GM19351 (cell line): ENCODE measurements at regions not wholly inside any gene's neighbourhood (a gene's known extent, or its start where the extent isn't known, plus 50 kb on each side); places are given as distances from the start of the nearest gene placed in this dataset.
"Not testable (repeated sequence)": the region's sequence is repeated elsewhere in the genome, so short reads cannot be mapped to it uniquely, and the experiment has no call there.

ENCODE experiments used
- ATAC-seq: cut with Tn5 transposase; IDR thresholded peaks from one replicate; pipeline ENCODE4 v1.9.1; 2021; ENCODE audit warnings: mild to moderate bottlenecking, moderate library complexity; ENCODE audit not compliant: unreplicated experiment

DNA sequence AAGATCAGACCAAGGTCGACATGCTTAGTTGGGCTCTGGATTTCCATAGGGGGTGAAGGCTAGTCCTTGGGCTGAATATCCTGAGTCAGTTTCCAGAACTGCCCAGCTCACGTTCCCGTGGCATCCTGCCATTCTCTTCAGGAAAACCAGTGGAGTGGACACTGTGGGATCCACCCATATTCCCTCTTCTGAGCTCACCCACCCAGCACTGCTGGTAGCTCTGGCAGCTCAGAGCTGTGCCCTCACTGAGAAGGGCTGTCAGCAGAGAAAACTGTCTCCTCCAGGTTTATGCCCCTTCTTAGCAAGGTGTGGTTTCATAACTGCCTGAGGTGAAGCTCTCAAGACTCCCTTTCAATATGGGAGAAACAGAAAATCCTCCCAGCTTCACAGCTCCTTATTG is 111.7 kb downstream of the GGTLC2 start:
- no peak for ATAC-seq

DNA sequence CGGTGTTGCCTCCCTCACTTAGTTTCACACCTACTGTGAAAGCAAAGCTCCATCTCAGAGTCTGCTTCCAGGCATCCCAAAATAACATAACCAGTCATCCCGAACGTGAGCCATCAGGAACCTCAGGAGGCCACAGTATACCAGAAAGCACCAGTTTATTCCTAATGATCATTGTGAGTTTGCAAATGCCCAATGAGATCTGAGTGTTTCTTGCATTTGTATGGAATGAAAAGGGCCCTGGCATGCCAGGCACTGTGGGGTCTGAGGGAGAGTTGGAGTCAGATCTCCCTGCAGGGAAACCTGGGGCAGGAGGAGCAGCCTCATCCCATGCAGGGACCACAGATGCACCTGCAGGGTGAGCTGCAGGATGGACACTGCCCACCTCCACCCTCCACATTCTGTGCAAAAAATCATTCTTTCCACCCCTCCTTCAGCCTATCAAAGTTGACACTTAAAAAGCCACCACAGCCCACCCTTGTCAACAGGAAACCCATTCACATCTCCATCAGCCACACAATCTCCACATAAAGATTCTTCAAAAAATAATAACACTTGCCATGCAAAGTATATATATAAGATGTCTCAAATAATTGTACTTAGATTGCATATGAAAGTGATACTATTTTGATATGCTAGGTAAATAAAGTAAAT is 112.3 kb downstream of the GGTLC2 start:
- not testable (repeated sequence) for ATAC-seq

DNA sequence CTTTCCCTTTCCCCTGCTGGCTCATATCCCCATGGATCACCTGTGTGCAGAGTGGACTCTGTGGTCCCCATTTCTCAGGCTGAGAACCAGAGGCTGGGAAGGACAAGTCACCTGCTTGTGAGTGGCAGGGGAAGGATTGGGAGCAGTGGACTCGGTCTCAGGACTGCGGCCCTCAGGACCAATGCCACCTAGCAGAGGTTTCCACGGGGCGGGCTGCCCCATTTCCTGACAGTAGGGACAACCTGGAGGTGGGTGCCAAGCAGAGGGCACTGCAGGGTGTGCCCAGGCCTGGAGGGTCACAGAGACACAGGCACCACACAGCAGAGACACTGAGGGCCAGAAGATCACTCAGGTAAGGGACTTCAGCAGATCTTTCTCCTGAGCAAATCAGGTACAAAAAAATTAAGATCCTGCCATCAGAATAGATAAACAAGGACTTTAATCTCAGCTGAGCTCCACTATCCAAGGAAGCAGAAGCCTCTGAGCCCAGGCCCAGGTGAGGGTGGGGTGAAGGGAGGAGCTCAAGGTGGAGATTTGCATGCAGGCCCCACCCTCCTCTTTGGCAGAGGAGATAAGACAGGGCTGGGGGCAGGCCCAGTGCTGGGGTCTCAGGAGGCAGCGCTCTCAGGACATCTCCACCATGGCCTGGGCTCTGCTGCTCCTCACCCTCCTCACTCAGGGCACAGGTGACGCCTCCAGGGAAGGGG is 113.8 kb downstream of the GGTLC2 start:
- ATAC-seq: not testable (repeated sequence)

DNA sequence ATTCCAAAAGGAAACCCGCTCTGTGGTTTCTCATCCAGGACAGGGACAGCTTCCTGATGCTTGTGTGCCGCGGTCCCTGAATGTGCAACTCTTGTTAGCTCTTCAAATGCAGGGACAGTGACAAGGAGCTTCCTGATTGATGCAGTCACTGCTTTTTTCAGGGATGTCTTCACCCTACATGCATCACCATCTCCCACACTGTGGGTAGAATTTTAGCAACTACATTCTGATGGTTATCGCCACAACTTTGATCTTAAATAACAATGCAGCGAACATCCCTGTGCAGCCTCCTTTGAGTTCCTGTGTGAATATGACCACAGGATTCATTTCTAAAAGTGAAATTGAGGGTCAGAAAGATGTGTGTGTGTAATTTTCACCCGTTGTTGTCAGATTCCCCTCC is 115.0 kb downstream of the GGTLC2 start:
- ATAC-seq: no peak

DNA sequence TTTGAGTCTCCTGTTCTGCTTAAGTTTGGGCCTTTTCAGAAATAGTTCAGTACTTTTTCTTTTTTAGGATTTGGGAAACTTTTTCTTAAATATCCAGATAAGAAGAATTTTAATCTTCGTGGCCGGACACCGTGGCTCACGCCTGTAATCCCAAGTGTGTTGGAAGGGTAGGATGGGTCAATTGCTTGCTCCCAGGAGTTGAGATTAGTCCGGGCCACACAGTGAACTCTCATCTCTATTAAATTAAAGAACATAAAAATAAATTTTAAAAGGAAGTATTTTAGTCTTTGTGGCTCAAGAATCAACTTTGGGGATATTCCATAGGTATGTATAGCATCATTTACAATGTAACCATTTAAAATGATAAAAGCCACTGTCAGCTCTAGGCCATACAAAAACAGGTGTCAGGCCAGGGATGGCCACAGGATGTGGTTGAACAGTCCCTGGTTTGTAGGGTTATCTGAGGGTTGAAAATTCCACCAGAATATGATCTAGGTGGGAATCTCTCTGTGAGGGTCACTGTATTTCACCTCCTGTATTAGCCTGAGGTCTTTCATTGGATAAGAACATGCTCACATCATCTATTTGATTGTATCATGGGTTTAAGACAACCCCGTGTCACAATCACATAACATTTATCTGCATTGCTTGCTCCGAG is 115.6 kb downstream of the GGTLC2 start:
- no peak for ATAC-seq

DNA sequence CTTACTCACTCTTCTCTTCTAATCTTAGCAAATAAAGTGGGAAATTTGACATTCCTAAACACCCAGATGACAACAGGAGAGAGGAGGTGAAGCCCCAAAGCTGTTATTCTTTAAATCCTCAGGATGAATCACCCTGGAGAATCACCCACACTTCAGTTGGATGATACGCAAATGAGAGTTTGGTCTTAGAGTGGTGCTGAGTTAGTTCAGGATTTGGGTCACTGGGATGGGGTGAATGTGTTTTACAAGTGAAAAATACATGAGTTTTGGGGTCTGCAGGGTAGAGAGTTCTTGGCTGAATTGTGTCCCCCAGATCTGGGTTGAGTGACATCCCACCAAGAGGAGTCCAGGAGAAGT is 117.2 kb downstream of the GGTLC2 start:
- no peak for ATAC-seq

DNA sequence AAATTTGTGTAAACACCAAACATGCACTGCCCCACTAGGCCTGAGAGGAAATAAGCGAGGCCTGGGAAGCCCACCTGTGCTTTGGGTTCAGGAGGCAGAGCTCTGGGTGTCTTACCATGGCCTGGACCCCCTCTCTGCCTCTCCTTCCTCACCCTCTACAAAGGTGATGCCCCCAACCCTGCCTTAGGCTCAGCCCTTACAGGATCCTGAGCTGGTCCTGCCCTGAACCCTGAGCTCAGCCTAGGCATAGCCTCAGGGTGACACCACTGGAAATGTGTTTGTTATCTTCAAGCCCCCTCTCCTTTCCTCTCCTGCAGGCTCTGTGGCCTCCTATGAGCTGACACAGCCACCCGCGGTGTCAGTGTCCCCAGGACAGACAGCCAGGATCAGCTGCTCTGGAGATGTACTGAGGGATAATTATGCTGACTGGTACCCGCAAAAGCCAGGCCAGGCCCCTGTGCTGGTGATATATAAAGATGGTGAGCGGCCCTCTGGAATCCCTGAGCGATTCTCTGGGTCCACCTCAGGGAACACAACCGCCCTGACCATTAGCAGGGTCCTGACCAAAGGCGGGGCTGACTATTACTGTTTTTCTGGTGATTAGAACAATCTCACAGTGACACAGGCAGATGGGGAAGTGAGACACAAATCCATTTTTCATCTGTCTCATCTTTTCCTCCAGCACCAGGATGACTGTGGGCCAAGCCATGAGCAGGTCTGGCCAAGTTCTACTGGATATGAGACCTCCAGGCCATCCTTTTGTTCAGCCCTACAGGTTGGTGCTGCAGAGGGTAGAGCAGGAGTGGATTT is 117.8 kb downstream of the GGTLC2 start:
- ATAC-seq: no peak

DNA sequence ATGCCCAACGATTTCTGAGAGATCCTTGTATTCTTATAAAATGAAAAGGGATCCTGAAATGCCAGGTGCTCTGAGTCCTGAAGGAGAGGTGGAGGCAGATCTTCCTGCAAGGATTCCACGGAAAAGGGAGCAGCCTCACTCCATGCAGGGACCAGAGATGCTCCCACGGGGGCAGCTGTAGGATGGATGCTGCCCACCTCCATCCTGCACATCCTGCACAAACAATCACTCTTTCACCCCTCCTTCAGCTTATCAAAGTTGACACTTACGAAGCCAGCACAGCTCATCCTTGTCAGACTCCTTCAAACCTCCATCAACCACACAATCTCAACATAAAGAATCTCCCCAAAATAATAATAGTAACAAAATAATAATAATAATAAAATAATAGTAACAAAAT is 119.1 kb downstream of the GGTLC2 start:
- no peak for ATAC-seq

DNA sequence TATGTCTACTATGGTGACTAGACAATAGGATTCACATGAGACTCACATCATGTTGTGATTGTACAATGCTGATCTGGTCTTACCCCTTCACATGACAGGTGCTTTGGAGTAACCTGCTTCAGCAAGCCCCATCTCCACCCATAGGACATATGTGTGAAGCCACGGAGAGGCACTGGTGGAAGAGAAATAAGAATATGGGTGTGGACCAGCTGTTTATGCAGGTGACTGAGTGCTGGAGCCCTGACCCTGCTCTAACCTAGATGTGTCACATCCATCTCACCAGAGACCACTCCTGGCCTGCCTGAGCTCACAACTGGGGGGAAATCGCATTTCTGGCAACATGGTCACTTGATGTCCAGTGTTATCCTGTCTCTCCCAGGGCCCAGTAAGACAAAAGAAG is 119.7 kb downstream of the GGTLC2 start:
- no peak for ATAC-seq

DNA sequence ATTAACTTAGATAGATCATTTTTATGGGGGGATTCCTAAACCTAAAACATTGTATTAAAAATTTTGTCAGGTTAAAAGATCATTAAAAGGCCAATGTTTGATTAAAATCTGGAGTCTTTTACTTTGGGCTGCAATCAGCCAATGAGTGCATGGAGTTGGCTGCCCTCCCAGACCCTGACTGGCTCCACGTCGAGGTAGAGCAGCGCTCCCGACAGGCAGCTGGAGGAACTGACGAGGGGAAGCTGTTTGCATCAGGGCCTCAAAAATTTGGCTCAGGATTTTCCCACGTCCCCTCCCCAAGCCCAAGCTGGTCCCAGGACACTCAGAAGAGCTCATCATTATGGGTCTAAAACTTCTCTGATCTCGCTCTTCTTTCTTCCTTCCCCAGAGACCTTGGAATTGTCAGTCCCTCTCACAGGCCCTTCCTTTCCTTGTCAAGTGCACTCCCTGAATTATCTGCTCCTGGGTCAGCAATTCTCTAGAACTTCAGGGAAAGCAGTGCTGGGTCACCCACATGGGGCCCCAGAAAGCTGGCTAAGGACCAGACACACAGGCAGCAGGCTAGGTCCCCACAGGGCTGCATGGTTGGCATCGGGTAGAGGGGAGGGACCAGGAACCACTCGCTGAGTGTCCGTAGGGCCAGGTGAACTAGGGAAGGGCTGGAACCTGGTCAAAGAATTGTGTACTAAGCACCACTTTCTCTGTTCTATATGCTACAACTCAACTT is 119.6 kb upstream of the IGLL5 start:
- ATAC-seq: no peak

DNA sequence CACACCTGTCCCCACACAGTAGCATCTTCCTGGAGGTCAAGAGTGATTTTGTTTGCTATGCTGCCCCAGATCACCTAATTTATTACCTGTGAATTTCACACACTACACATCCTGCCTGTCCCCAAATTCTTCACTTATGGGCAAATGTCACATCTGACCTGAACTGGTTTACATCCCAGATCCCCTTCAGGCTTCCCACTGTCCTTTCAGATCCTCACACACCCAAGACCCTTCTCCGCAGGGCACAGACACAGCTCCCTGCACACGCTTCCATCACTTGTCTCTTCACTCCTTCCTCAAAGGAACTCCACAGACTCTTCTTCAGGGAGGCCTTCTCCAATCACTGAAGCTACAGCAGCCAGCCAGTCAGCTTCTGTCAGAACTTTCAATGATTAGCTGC is 118.7 kb upstream of the IGLL5 start:
- ATAC-seq: no peak

DNA sequence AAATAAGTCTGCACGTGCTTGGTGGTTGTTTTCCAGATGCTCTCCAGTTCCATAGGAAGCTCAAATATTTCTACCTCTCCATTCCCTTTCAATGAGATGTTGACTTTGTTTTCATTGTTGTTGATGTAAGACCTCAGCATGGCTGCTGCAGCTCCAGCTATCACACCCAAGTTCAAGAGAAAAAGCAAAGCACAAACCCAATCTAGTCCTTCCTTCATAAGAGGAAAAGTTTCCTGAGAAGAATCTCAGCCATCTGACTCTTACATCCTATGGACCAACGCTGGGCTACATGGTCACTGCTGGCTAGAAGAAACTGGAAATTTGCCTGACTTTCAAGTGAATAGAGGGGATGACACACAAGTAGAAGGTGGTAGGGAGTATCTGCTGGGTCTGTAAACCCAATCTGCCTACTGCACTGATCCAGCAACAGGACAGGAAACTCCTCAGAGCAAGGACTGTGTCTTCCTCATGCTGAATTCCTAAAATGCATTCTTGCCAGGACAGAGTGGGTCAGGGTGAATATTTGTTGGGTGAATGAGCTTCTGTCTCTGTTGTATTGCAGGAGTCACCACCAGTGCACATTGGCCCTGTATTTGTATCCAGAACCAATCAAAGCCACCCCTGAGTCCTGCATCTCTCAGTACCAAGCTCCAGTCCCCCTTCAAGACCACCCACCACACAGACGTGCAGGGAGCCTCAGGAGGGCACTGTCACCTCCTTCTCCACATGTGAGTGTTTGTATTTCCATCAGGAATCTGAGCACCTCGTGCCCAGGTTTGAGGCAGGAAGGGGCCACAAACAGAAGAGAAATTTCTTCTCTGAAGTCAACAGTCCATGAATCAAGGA is 118.0 kb upstream of the IGLL5 start:
- ATAC-seq: no peak

DNA sequence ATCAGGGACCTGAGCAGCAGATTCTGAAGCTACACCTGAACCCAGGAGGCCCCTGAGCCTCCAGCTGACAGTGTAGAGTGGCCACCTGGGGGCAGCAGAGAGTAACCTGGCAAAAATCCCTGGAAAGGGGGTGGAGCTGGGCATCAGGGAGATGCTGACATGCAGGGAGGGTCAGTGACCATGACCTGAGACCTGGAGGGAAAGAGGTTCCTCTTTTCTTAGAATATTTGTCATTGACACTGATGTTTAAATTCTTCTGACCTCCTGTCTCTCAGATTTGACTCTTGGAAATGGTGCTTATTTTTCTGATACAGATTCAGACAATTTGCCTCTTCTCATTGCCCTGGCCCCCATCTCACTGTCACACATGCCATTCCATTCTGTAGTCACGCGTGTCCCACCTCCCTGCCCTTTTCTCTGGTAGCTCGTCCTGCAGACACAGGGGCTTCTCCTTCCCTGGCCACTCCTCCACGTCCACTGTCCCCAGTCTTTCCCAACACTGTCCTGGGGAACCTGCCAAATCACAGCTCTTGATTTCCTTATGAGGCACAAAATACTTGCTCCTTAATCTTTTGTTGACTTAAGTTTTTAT is 117.2 kb upstream of the IGLL5 start:
- no peak for ATAC-seq

DNA sequence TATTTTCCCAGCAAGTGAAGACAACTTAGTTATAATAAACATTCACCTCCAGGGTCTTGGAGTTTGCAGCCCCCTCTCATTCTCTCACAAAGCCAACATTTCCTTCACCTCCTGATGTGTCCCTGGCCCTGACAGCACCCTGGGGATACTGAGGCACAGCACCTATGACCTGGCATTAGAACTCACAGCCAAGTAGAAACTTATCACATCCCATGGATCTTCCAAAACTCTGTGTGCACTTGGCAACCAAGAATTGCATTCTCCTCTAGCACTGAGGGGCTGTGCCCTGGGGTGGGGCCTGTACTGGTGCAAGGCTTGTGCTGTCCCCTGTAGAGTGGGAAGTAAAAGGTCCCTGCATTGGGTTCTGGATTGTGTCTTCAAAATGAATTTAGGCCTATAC is 116.7 kb upstream of the IGLL5 start:
- ATAC-seq: no peak

DNA sequence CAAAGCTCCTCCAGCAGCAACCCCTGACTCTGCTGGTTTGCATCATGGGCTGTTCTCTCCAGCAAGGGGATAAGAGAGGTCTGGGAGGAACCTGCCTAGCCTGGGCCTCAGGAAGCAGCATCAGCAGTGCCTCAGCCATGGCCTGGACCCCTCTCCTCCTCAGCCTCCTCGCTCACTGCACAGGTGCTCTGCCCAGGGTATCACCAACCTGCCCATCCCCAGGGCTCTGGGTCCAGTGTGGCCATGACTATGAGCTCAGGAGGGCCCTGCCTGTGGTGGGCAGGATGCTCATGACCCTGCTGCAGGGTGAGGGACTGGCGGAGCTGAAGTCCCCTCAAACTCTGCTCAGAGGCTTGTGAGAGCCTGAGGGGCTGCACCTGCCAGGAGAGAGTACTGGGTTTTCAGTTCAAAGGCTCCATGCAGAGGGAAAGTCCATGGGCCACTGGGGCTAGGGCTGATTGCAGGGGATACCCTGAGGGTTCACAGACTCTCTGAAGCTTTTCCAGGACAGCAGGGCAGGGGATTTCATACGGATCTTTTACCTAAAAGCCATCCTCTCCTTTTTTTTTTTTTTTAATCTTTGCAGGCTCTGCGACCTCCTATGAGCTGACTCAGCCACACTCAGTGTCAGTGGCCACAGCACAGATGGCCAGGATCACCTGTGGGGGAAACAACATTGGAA is 115.8 kb upstream of the IGLL5 start:
- ATAC-seq: no peak

DNA sequence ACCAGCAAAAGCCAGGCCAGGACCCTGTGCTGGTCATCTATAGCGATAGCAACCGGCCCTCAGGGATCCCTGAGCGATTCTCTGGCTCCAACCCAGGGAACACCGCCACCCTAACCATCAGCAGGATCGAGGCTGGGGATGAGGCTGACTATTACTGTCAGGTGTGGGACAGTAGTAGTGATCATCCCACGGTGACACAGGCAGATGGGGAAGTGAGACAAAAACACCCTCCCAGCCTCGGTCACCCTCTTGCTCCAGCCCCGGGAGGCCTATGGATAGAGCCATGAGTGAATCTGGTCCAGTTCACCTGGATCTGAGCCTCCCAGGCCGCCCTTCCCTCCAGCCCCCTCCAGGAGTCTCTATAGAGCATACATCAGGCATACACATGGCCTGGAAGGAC is 115.2 kb upstream of the IGLL5 start:
- ATAC-seq: no peak

DNA sequence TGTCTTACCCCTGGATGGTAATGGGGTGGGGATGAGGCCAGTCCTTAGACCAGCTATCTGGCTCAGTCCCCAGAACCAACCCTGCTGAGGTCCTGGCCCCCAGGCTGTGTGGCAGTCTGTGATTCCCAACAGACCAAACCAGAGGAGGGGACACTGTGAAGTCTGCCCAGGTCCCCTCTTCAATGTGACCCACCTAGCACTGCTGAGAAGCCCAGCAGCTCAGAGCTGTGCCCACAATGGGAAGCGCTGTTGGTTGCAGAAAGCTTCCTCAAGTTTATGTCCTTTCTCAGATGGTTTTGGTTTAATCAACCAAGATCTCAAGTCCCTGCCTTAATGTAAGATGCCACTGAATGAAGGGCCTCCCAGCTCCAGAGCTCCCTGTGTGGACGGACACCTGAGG is 114.7 kb upstream of the IGLL5 start:
- ATAC-seq: no peak

DNA sequence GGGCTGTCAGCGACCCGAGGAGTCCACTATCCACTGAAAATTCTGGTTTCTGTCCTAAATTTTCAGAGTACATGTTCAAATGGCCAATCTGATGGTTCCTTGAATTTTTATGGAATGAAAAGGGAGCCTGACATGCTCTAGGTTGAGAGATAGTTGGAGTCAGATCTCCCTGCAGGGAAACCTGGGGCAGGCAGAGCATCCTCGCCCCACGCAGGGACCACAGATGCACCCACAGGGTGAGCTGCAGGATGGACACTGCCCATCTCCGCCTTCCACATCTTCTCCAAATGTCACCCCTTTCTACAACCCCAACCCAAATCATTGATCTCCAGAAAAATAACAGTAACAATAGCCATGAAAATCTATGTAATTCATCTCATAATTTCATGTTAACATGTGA is 114.2 kb upstream of the IGLL5 start:
- ATAC-seq: no peak

DNA sequence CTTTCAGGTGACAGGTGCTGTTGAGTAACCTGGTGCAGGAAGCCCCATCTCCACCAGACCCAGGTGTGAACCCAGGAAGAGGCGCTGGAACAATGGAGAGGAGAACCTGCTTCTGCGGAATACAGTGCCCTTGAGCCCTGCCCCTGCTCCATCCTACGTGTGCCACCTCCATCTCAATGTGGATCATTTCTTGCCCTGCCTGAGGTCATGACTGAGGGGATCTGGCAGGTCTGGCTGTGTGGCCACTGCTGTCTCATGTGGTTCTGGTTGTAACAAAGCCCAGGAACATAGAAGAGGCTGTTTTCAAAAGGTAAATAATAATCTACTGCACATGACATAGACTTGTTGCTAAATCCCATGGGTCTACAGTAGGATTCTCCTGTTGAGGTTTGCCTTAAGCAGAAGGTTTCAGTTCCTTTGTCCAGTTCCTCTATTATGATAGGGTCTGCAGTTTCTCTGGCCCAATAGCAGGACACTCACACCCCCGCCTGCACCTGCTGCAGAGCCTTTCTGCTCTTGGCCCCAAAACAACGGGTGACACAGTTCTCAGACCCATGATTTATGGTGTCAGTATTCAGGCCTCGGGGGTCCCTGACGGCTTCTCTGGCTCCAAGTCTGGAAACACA is 113.5 kb upstream of the IGLL5 start:
- no peak for ATAC-seq
